Stimulated activated CD8-positive, alpha-beta memory T cell treated with anti-CD3 and anti-CD28 coated beads, Interleukin-7, amount 100 ng/mL, for 1 hour (primary cell): ENCODE measurements at regions not wholly inside any gene's neighbourhood (a gene's known extent, or its start where the extent isn't known, plus 50 kb on each side); places are given as distances from the start of the nearest gene placed in this dataset.

Experiments used
- DNase-seq, 2 donors: peaks; one replicate each; pipeline ENCODE4 v3.0.0-alpha.2; 2020; ENCODE audit warnings: low read depth in 2 of 2

DNA sequence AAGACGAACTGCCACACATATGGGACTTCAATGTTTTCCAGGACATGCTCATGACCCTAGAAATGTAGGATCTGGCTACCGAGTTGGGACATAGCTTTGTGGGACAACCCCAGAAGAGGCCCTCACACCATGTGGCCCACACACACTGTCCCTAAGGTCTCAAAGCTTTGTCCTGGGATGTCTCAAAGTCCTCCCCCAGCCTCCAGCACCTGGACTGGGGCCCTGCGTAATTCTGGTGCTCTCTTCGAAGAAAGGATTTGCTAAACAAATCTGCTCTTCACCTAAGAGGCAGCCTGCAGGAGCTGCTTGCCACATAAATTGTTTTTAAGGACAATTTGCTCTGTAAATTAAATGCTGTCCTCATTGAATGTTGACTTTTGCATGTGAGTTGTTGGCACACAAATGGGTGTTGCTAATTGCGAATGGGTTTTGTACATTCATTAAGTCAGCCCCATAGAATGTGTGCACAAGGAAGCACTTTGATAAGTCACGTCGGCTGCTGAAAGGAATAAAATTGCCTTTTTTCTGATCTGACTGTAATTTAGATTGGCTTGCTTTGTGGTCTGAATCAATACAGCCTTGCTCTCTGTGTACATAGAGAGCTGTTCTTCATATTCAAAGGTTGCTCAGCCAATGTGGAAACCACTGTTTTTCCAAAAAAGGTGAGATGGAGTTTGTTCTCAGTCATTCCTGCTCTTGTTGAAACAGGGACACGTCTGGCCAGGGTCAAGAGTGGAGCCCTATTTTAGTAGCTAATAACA, 161.6 kb upstream of the PWP1 start:
- no peak for DNase-seq

- DNase-seq, result no peak
These were observed 160.4 kb upstream of the PWP1 start for GRCh38 chr12:107525063-107525718.

DNA sequence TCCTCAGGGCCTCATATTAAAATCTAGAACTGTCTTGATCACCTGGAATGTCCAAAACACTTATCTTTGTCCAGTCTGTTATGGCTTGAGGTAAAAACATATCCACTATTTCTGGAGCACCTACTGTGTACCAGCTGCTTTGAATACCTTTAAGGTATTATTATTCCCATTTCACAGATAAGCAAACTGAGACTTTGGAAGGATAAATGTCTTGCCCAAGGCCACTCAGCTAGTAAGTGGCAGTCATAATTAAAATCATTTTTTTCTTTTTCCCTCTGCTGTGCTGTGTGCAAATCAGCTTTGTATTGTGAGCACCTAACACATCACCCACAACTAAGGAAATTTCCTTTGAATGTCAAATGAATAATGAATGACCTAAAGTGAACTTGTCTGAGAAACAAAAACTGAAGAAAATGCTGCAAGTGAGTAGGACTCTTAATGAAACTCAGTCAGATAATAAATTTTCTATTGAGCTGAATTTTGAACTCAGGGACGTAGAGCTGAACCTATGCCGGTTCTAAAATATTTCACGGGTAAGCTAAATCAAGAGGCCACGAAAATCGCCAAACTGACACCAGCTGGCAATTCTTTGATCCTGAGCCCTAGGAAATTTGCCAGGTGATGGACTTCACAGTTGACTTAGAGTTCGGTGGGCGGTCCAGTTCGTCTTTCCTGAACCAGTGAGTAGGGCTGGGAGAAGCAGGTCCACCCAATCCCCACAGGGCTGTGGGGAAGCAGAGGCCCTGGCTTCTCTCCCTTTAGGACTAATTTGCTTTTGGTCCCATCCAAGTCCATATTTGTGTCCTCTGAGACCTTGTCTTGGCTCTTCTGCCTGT, 159.7 kb upstream of the PWP1 start:
- DNase-seq, result no peak

DNA sequence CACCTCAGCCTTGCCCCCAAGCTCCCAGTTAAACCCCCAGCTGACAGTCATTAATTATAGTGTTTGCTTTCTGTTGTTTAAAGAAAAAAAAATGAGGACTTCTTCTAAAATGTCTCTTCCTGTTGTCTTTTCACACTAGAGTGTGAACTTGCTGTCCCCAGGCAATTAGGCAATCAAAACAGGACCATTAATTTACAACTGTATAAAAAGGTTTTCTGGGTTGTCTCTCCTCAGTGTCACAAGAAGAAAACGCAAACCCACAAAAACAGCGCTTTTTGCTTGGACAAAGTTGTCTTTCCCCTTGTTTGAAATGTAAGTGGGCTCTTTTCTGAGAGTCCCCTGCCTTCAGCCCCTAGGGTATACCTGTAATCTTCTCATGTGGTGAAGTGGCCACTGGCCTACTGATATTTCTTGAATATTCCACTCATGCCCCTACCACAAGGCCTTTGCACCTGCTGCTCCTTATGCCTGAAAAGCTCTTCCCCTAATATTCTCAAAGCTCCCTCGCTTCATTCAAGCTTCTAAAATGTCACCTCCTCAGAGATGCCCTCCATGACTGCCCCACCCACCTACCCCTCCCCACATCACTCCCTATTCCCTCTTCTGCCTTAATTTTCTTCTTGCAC, 158.9 kb upstream of the PWP1 start:
- no peak for DNase-seq

GRCh38 chr12:107528731-107529365, 156.8 kb upstream of the PWP1 start:
- DNase-seq, result no peak

GRCh38 chr12:107529991-107530390, 155.6 kb upstream of the PWP1 start:
- DNase-seq, result no peak

DNA sequence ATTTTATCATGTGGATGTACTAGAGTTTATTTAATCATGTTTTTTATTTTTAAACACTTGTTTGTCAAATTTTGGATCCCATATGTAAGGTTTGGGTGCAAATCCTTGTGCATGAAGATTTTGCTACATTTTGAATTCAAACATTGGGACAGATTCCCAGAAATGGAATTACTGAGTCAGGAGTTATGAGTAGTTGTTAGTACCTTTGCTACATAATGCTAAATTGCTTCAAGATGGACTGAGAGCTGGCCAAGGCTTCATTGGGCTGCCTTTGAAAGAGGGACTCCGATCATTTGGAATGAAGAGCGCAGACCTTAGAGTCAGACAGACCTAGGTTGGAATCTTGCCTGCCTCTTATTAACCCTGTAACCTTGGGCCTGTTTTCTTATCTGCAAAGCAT, 154.9 kb upstream of the PWP1 start:
- DNase-seq, result no peak

GRCh38 chr12:107533218-107533617, 152.4 kb upstream of the PWP1 start:
- DNase-seq, result no peak

- no peak for DNase-seq
These were observed 149.0 kb upstream of the PWP1 start for GRCh38 chr12:107536613-107537012.

DNA sequence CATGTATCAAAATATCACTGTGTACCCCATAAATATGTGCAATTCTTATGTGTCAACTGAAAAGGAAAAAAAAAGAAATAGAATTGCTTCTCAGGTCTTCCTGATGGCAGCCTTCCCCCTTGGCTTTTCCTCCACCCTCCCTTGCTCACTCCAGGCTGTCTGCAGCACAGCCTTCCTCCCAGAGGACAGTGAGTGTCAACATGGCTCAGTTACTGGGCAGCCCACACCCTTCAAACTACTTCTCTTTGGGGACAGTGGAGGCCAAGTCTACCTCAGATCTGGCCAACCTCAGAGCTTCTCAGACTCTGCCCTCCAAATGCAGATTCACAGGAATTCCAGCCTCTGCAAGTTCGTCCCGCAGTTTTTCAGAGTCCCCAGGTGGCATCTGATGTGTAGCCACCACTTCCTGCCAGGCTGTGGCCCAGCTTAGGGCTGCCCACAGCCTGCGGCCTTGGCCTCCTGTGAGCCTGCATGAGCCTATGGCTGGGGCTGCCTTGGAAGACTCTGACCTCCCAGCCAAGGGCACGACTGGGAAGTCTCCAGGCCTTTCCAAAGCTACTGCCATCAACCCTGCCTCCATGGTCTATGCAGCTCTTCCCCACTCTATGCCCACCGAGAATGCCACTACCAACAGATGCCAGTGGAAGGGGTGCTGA, 148.0 kb upstream of the PWP1 start:
- no peak for DNase-seq

- DNase-seq, result no peak
These were observed 146.2 kb upstream of the PWP1 start for GRCh38 chr12:107539196-107539939.

- no peak for DNase-seq
These were observed 144.4 kb upstream of the PWP1 start for GRCh38 chr12:107541001-107541705.

- DNase-seq, result no peak
These were observed 142.2 kb upstream of the PWP1 start for GRCh38 chr12:107543416-107543815.

- no peak for DNase-seq
These were observed 141.8 kb upstream of the PWP1 start for GRCh38 chr12:107543841-107544240.

DNA sequence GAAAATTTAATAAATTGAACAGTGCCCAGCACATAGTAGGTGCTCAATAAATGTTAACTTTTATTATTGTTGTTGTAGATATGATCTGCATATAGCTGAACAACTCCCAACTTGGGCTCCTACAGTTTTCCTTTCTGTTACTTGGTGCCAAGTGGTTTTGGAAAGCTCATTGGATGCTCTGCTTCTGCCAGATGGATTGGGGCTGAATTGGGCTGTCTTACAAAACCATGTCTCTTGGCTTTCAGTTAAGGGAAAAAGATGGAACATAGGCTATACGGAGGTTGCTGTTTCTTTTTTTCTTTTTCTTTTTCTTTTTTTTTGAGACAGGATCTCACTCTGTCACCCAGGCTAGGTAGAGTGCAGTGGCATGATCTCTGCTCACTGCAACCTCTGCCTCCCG, 140.7 kb upstream of the PWP1 start:
- DNase-seq, result no peak

DNA sequence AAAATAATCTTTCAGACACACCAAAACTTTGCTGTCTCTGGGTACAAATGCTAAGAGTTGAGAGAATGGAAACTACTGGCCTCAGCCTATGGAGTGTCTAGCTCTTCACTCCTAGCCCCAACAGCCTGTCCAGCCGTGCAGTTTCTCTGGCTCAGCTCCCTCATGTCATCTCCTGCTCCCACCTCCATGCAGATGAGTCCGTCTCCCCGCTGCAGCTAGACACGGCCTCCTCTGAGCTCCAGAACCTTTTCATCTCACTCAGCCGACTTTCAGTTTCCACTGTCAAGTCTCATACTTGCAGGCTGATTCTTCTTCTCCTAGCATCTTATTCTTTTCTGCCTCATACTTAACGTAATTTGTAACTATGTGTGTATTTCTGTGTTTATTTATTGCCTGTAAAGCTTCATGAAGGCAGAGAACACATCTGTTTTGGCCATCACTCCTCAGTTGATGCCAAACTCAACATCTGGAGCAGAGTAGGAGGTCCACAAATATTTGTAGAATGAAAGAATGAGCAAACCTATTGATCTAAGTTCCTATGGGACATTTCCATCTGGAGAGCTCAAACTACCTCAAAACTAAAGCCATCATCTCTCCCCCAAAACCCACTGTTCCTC, 139.8 kb upstream of the PWP1 start:
- no peak for DNase-seq

- DNase-seq, result no peak
These were observed 138.2 kb upstream of the PWP1 start for GRCh38 chr12:107547389-107547788.

DNA sequence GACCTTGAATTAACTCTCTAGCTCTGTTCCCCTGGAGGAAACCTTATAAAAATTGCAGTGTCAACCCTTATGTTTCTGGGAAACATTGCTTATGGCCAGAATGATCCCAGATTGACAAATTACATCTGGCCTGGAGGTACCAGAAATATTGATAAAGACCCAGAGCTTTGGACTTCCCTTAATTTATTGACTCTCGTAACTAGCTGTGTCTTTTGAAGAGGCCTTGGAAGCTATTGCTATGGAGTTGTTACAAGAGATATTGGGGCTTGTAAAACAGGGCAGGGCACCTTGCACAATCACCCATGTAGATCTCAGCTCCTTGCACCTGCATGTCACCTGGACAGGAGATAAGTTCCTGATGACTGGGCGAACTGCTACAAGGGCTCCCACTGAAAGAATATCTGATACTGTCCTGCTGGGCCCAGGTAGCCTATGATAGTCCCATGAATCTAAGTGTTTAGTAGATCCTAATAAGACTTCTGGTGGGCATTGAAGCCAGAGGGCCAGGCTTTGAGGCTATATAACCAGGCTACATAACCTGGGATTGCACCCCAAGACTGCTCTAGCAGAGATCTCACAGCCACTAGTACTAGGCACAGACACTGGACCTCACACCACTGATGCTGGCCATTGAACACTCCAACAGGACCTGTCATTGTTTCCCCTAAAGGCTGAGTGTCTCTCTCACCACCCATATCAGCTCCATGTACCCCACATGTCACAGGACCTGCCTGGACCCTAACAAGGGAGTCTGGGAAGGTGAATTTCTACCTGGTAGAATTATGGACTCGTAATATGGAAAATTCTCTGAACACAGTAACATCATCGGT, 135.7 kb upstream of the PWP1 start:
- DNase-seq, result no peak
